ENCODE measurements at regions not wholly inside any gene's neighbourhood (a gene's known extent, or its start where the extent isn't known, plus 50 kb on each side); places are given as distances from the start of the nearest gene placed in this dataset.

- ATAC-seq (no peak), DNase-seq (no peak)
- intact Hi-C loops (cut with micrococcal nuclease), result no loop called here
Measured at GRCh38 chr4:81915430-81915829, 443.7 kb upstream of the RASGEF1B start.

- intact Hi-C loops (cut with micrococcal nuclease), result no loop called here
- ATAC-seq (no peak), DNase-seq (no peak)
Measured at GRCh38 chr4:81914623-81915022, 442.9 kb upstream of the RASGEF1B start.

- ATAC-seq, result no peak
- intact Hi-C loops (cut with micrococcal nuclease), result no loop called here
- no peak for DNase-seq
Measured at GRCh38 chr4:81913427-81913879, 441.7 kb upstream of the RASGEF1B start.

GRCh38 chr4:81912376-81913030 is 440.8 kb upstream of the RASGEF1B start:
- DNase-seq (no peak), ATAC-seq (no peak)
- intact Hi-C loops (cut with micrococcal nuclease), result no loop called here

- intact Hi-C loops (cut with micrococcal nuclease), result no loop called here
Measured at GRCh38 chr4:81906905-81907304, 435.2 kb upstream of the RASGEF1B start.

GRCh38 chr4:81905971-81906370 is 434.3 kb upstream of the RASGEF1B start:
- no peak for DNase-seq
- intact Hi-C loops (cut with micrococcal nuclease), result no loop called here
- ATAC-seq, result no peak

More at GRCh38 chr4:81906905-81907304, 435.2 kb upstream of the RASGEF1B start:
- DNase-seq (no peak), ATAC-seq (no peak)

GRCh38 chr4:81904121-81904520 is 432.4 kb upstream of the RASGEF1B start:
- DNase-seq (no peak), ATAC-seq (no peak)
- intact Hi-C loops (cut with micrococcal nuclease), result no loop called here

- ATAC-seq (no peak), DNase-seq (no peak)
- intact Hi-C loops (cut with micrococcal nuclease), result no loop called here
Measured at GRCh38 chr4:81903212-81903611, 431.5 kb upstream of the RASGEF1B start.

GRCh38 chr4:81898862-81899504 is 427.3 kb upstream of the RASGEF1B start:
- DNase-seq, result no peak
- ATAC-seq, result no peak
- intact Hi-C loops (cut with micrococcal nuclease), result no loop called here

GRCh38 chr4:81896936-81897335 is 425.2 kb upstream of the RASGEF1B start:
- no peak for DNase-seq
- no peak for ATAC-seq
- intact Hi-C loops (cut with micrococcal nuclease), result no loop called here

- ATAC-seq (no peak), DNase-seq (no peak)
- intact Hi-C loops (cut with micrococcal nuclease), result no loop called here
Measured at GRCh38 chr4:81891005-81891996, 419.6 kb upstream of the RASGEF1B start.

- intact Hi-C loops (cut with micrococcal nuclease), result no loop called here
- DNase-seq (no peak), ATAC-seq (no peak)
Measured at GRCh38 chr4:81884986-81885385, 413.3 kb upstream of the RASGEF1B start.

- intact Hi-C loops (cut with micrococcal nuclease), result no loop called here
- DNase-seq (no peak), ATAC-seq (no peak)
Measured at GRCh38 chr4:81883530-81884450, 412.1 kb upstream of the RASGEF1B start.

GRCh38 chr4:81883004-81883403 is 411.3 kb upstream of the RASGEF1B start:
- ATAC-seq, result no peak
- intact Hi-C loops (cut with micrococcal nuclease), result no loop called here
- no peak for DNase-seq

- DNase-seq, result no peak
- ATAC-seq, result no peak
- intact Hi-C loops (cut with micrococcal nuclease), result no loop called here
Measured at GRCh38 chr4:81881855-81882621, 410.3 kb upstream of the RASGEF1B start.

GRCh38 chr4:81876106-81876505 is 404.4 kb upstream of the RASGEF1B start:
- intact Hi-C loops (cut with micrococcal nuclease), result no loop called here

GRCh38 chr4:81874661-81875515 is 403.2 kb upstream of the RASGEF1B start:
- no peak for ATAC-seq

More at GRCh38 chr4:81876106-81876505, 404.4 kb upstream of the RASGEF1B start:
- no peak for DNase-seq
- ATAC-seq, result no peak

More at GRCh38 chr4:81874661-81875515, 403.2 kb upstream of the RASGEF1B start:
- intact Hi-C loops (cut with micrococcal nuclease), result no loop called here
- DNase-seq, result no peak
